ENCODE measurements at regions not wholly inside any gene's neighbourhood (a gene's known extent, or its start where the extent isn't known, plus 50 kb on each side); places are given as distances from the start of the nearest gene placed in this dataset.

GRCh38 chr10:89929282-89930026 lies 228.1 kb downstream of the KIF20B start:
- no peak overlapping the region for H2AFZ ChIP-seq (ENCODE audit: low read depth, low read length, severe bottlenecking)
- no peak for TF ChIP-seq CTCF (IDR thresholded peaks at IDR 0.05; ENCODE audit: insufficient read depth, low read length, poor library complexity, severe bottlenecking)
- TF ChIP-seq EZH2phosphoT487 (conservative IDR thresholded peaks at IDR 0.05; ENCODE audit: low read length): no peak
- H3K4me2 ChIP-seq (ENCODE audit: low read depth, low read length, poor library complexity, severe bottlenecking): no peak overlapping the region
- H3K79me2 ChIP-seq (ENCODE audit: insufficient read depth, low read length): no peaks in the 10 kb centered on the region
- H3K27ac ChIP-seq (ENCODE audit: low read depth, low read length): no peak overlapping the region
- no peaks in the 10 kb centered on the region for H3F3A ChIP-seq (ENCODE audit: insufficient read depth)
- no peaks in the 10 kb centered on the region for H3K9me2 ChIP-seq (replicated peaks; ENCODE audit: insufficient read depth, low read length)
- H4K20me1 ChIP-seq (ENCODE audit: low read depth, low read length): no peaks in the 10 kb centered on the region
- H3K27me3 ChIP-seq (ENCODE audit: low read length): no peaks in the 10 kb centered on the region
- H3K9ac ChIP-seq (ENCODE audit: low read length): no peak overlapping the region
- no peaks in the 10 kb centered on the region for H3K36me3 ChIP-seq (ENCODE audit: low read length)
- no peaks in the 10 kb centered on the region for H3K9me3 ChIP-seq (ENCODE audit: insufficient read depth, low read length)
- no peak overlapping the region for H3K4me3 ChIP-seq (ENCODE audit: insufficient read depth, low read length, poor library complexity, severe bottlenecking)

GRCh38 chr10:89937494-89937893 lies 236.1 kb downstream of the KIF20B start:
- TF ChIP-seq CTCF (IDR thresholded peaks at IDR 0.05; ENCODE audit: insufficient read depth, low read length, poor library complexity, severe bottlenecking): no peak
- TF ChIP-seq EZH2phosphoT487 (conservative IDR thresholded peaks at IDR 0.05; ENCODE audit: low read length): no peak
- H3K9me2 ChIP-seq (replicated peaks; ENCODE audit: insufficient read depth, low read length): no peaks in the 10 kb centered on the region
- no peak overlapping the region for H2AFZ ChIP-seq (ENCODE audit: low read depth, low read length, severe bottlenecking)
- H3K9me3 ChIP-seq (ENCODE audit: insufficient read depth, low read length): no peaks in the 10 kb centered on the region
- no peaks in the 10 kb centered on the region for H4K20me1 ChIP-seq (ENCODE audit: low read depth, low read length)
- H3K27me3 ChIP-seq (ENCODE audit: low read length): no peaks in the 10 kb centered on the region
- no peak overlapping the region for H3K4me2 ChIP-seq (ENCODE audit: low read depth, low read length, poor library complexity, severe bottlenecking)
- H3K9ac ChIP-seq (ENCODE audit: low read length): no peak overlapping the region
- H3F3A ChIP-seq (ENCODE audit: insufficient read depth): no peaks in the 10 kb centered on the region
- H3K36me3 ChIP-seq (ENCODE audit: low read length): no peaks in the 10 kb centered on the region
- H3K79me2 ChIP-seq (ENCODE audit: insufficient read depth, low read length): no peaks in the 10 kb centered on the region
- H3K27ac ChIP-seq (ENCODE audit: low read depth, low read length): no peak overlapping the region
- H3K4me3 ChIP-seq (ENCODE audit: insufficient read depth, low read length, poor library complexity, severe bottlenecking): no peak overlapping the region

- no peak overlapping the region for H2AFZ ChIP-seq (ENCODE audit: low read depth, low read length, severe bottlenecking)
- H4K20me1 ChIP-seq (ENCODE audit: low read depth, low read length): no peaks in the 10 kb centered on the region
- H3F3A ChIP-seq (ENCODE audit: insufficient read depth): no peaks in the 10 kb centered on the region
- no peak overlapping the region for H3K9ac ChIP-seq (ENCODE audit: low read length)
- no peaks in the 10 kb centered on the region for H3K79me2 ChIP-seq (ENCODE audit: insufficient read depth, low read length)
- H3K9me2 ChIP-seq (replicated peaks; ENCODE audit: insufficient read depth, low read length): no peaks in the 10 kb centered on the region
- H3K36me3 ChIP-seq (ENCODE audit: low read length): no peaks in the 10 kb centered on the region
- no peak overlapping the region for H3K27ac ChIP-seq (ENCODE audit: low read depth, low read length)
- no peak overlapping the region for H3K4me3 ChIP-seq (ENCODE audit: insufficient read depth, low read length, poor library complexity, severe bottlenecking)
- no peak overlapping the region for H3K4me2 ChIP-seq (ENCODE audit: low read depth, low read length, poor library complexity, severe bottlenecking)
- no peaks in the 10 kb centered on the region for H3K9me3 ChIP-seq (ENCODE audit: insufficient read depth, low read length)
- H3K27me3 ChIP-seq (ENCODE audit: low read length): no peaks in the 10 kb centered on the region
- no peak for TF ChIP-seq CTCF (IDR thresholded peaks at IDR 0.05; ENCODE audit: insufficient read depth, low read length, poor library complexity, severe bottlenecking)
- no peak for TF ChIP-seq EZH2phosphoT487 (conservative IDR thresholded peaks at IDR 0.05; ENCODE audit: low read length)
These were observed 238.7 kb downstream of the KIF20B start for GRCh38 chr10:89940076-89940475.

All from SU-DHL-6 (cell line).